GM12801 (cell line): ENCODE measurements at regions not wholly inside any gene's neighbourhood (a gene's known extent, or its start where the extent isn't known, plus 50 kb on each side); places are given as distances from the start of the nearest gene placed in this dataset.

Source experiments
- TF ChIP-seq, protein P1 (sequence below): IDR thresholded peaks from one replicate; pipeline ENCODE4 v1.5.1; 2011; ENCODE audit warnings: control low read depth; ENCODE audit not compliant: insufficient read length; ENCODE audit errors: extremely low read depth

DNA sequence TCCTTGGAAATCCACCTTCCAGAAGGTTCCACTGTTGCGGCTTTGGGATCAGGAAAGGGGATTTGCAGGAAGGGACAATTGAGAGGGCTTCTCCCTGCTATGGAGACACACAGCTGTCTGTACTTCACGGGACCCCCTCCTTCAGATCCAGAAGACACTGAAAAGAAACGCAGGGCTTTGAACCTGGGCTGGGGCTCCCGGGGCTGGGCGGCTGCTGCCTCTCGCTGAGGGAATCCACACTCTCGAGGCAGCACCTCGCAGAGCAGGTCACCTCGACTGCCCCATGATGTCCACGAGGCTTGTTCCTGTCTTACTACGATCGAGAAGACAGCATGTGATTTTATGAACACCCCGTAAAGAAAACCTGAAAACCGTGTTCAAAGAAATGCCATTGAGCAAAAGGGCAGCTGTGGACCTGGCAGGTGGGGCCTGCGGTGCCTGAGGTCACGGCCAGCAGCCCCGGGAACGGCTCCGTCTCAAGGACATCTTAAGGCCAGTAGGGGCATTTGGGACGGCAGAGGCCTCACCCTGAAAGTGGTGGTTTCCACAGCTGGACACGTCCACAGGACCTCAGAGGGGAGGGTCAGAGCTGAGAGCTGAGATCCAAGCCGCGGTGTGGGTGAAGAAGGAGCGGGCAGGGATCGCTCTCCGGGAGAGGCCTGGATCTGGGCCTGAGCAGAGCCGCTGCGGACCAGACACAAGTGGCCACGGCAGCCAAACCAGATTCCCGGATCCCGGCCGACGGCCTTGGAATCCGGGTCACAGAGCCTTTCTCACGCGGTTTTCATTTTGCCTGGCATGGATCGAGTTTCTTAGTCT, 165.7 kb downstream of the RTP5 start:
- TF ChIP-seq, protein P1, sequence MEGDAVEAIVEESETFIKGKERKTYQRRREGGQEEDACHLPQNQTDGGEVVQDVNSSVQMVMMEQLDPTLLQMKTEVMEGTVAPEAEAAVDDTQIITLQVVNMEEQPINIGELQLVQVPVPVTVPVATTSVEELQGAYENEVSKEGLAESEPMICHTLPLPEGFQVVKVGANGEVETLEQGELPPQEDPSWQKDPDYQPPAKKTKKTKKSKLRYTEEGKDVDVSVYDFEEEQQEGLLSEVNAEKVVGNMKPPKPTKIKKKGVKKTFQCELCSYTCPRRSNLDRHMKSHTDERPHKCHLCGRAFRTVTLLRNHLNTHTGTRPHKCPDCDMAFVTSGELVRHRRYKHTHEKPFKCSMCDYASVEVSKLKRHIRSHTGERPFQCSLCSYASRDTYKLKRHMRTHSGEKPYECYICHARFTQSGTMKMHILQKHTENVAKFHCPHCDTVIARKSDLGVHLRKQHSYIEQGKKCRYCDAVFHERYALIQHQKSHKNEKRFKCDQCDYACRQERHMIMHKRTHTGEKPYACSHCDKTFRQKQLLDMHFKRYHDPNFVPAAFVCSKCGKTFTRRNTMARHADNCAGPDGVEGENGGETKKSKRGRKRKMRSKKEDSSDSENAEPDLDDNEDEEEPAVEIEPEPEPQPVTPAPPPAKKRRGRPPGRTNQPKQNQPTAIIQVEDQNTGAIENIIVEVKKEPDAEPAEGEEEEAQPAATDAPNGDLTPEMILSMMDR = no peak

DNA sequence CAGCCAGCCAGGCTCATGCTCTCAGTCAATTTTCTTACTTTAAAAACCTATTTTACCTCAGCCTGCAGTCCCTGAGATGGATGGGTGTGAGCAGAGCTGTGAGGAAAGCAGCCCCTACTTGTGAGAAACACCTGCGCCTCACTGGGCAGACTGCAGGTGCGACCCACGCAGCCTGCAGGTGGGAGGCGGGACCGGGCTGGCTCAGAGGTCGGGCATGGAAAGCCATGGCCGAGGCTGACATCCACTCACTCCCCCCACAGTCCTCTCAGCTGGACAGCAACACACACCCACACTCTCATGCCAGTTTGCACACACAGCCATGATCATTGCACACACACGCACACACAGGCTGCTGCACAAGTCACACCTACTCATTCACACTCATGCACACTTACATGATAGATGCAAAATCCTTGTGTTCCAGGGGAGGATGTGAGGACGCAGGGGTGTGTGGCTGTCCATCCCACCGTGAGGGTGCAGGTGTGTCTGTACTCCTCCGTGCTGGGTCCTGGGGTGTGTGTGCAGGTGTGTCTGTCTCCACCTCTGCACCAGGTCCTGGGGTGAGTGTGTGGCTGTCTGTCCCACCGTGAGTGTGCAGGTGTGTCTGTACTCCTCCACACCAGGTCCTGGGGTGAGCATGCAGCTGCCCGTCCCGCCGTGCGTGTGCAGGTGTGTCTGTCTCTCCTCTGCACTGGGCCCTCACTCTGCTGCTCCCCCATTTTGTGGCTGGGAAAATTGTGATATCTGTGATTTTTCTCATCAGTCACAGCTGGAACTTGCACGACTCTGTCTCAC, 166.5 kb downstream of the RTP5 start:
- TF ChIP-seq, protein P1 = no peak

DNA sequence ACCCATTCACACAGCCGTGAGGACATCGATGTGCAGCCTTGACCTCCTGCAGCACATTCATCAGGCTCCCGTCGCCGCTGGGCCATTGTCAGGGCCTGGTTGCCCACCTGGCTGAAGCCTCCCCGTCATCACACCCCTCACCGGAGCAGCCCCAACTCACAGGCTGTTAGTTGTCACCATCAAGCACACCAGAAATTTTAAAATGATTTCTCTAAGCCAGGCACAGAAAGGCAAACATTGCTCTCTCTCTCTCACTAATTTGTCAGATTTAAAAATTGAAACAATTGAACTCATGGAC, 167.1 kb downstream of the RTP5 start:
- TF ChIP-seq, protein P1 = no peak

DNA sequence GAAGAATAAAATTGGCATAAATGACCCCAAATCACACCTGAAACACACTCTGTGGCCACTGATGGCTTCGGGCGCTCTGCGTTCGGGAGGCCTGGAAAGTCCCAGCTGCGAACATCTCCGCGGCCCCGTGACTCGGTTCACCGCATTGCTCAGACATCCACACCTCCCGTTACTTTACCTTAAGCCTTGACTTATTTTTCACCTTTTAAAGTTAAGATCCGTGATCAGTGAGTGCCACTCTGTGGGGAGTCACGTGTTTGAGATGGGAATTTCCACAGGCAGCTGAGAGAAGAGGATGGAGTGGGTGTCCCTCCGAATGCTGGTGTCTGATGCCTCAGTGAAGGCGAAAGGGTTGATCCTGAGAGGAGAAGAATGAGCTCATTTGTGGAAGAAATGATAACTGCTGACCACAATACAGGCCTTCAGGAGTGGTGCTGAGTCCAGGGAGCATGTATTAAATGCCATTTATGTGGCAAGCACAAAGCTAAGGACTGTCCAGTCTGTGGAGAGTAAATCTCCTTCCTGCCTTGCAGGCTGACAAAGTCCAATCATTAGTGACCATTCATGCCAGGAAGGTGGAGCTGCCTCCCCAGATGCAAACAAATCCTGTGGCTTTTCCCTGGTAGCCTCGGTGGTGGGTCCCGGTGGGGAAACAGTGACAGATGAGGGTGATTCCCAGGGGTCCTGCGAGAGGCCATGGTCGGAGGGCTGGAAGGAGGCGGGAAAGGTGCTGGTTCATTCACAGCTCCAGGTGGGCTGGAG, 168.8 kb downstream of the RTP5 start:
- TF ChIP-seq, protein P1 = no peak

DNA sequence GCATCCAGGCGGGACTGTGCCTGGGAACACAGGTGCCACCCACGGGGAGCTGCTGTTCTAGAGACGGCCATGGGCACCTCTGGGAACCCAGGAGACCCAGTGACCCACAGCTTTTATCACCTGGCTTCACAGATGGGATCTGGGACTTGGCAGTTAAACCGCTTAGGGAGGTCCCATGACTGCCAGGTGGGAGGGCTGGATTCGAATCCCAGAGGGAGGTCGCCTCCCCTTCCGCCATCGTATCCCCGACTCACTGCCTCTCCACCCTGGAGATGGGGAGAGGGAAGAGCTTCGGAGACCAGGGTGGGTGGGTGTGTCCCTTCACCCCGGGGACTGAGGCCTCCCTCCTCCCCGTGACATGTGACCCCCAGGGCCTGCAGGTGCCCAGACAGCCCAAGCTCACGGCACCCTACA, 169.4 kb downstream of the RTP5 start:
- TF ChIP-seq, protein P1 = no peak

DNA sequence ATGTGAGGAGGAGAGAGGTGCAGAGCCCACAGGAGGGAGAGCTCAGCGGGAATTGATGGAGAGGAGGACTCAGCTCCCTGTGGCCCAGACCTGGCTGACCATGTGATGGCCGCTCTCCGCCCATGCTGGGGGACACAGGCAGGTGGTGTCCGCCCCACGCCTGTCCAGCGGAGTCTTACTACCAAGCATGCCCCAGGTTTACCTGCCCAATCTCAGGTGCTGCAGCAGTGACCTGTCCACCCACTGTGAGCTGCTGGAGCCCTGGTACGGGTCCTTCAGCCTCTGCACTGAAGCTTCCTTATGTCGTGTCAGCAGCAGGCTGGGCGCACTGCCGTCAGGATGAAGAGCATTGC, 170.8 kb downstream of the RTP5 start:
- TF ChIP-seq, protein P1 = no peak

DNA sequence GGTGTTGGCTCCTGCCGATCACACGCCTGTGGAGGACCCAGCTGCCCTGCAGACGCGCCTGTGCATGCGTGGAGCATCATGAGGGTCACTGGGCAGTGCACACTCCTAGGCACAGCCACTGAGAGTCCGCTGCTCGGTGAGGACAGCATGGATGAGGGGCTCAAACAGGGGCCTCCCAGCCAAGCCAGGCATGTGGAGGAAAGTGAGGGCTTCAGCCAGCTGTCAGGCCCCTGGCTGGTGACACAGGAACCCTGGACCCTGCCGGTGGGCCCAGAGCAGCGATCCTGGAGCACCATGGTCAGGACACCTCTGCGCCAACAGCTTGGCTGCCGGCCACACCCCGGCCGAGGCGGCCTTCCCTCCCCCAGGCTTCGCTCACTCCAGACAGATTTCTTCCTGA, 171.2 kb downstream of the RTP5 start:
- TF ChIP-seq, protein P1 = no peak
